ENCODE measurements at regions not wholly inside any gene's neighbourhood (a gene's known extent, or its start where the extent isn't known, plus 50 kb on each side); places are given as distances from the start of the nearest gene placed in this dataset.

DNA sequence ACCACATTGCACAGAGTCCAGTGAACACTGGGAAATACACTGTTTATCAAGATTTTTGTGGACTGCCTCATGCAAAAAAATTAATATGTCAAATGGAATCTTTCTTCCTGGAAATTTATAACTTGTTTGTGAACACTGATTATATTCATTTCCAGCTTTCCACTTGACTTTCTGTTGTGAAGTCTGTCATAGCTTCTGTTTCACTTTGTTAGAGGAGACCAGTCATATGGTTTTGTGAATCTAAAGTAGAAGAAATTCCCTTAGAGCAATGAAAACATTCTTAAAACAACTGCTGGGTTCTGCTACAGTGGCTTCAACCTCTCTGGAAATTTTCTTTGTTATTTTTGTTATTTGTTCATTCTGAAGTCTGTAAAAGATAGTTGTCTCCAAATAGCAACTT is 349.5 kb upstream of the NFE2L3 start:
- H2AFZ ChIP-seq (ENCODE audit: low read depth, low read length) = no peak overlapping the region
- no peaks in the 10 kb centered on the region for H3K27me3 ChIP-seq (ENCODE audit: low read depth, low read length)
- no peaks in the 10 kb centered on the region for H3K9me3 ChIP-seq (ENCODE audit: insufficient read depth, low read length)
- no peak overlapping the region for H3K4me2 ChIP-seq (ENCODE audit: low read length)
- H3K27ac ChIP-seq (ENCODE audit: low read length) = no peak overlapping the region
- no peaks in the 10 kb centered on the region for H4K20me1 ChIP-seq (ENCODE audit: insufficient read depth, low read length)
- H3K36me3 ChIP-seq (replicated peaks; ENCODE audit: low read depth, low read length) = no peaks in the 10 kb centered on the region
- no peaks in the 10 kb centered on the region for H3K79me2 ChIP-seq (ENCODE audit: low read length)
- peaks cover 7% of the 10 kb centered on the region; the same call in 1 of the 2 replicates for H3K4me1 ChIP-seq (ENCODE audit: low read length)
- no peak overlapping the region for H3K4me3 ChIP-seq (ENCODE audit: low read length)
- H3K9ac ChIP-seq (ENCODE audit: low read length) = no peak overlapping the region
- TF ChIP-seq, protein P1, sequence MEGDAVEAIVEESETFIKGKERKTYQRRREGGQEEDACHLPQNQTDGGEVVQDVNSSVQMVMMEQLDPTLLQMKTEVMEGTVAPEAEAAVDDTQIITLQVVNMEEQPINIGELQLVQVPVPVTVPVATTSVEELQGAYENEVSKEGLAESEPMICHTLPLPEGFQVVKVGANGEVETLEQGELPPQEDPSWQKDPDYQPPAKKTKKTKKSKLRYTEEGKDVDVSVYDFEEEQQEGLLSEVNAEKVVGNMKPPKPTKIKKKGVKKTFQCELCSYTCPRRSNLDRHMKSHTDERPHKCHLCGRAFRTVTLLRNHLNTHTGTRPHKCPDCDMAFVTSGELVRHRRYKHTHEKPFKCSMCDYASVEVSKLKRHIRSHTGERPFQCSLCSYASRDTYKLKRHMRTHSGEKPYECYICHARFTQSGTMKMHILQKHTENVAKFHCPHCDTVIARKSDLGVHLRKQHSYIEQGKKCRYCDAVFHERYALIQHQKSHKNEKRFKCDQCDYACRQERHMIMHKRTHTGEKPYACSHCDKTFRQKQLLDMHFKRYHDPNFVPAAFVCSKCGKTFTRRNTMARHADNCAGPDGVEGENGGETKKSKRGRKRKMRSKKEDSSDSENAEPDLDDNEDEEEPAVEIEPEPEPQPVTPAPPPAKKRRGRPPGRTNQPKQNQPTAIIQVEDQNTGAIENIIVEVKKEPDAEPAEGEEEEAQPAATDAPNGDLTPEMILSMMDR (IDR thresholded peaks at IDR 0.05; ENCODE audit: low read depth, low read length) = no peak
- TF ChIP-seq EZH2phosphoT487 (IDR thresholded peaks at IDR 0.05; ENCODE audit: low read depth) = no peak

DNA sequence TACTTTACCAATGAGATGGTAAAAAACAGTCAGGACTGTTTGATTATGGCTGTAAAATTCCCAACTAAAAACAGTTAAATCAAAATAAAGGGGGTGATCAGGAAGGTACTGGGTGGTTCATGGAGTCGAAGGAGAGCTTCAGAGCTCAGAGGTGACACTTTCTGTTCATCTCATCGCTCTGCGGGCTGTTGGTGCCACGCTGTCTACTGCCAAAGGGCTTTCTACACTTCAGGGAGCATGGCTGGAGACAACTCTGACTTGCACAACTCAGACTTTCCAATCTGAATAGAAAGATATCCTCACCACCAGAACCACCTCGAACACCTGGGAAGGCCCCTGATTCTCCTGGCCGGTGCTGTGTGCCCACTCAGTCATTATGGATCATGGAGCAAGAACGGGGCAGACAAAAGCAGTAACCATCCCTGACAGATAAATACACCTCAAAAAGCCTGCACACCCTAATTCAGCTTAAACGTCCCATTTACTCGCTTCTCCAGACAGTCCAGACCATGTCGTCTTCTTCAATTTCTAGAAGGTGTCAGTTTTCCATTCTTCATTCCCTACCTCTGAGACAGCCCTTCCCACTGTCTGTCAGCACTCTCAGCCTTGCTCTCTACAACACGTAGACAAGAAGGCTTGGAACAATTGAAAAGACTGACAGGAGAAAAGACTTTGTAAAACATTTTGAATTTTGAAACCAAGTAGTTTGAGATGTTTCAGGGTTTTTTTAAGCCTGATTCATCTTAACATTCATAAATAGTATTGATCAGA is 348.7 kb upstream of the NFE2L3 start:
- H3K4me1 ChIP-seq (ENCODE audit: low read length) = peaks cover 7% of the 10 kb centered on the region; the same call in 1 of the 2 replicates
- no peak overlapping the region for H3K4me3 ChIP-seq (ENCODE audit: low read length)
- no peak overlapping the region for H3K4me2 ChIP-seq (ENCODE audit: low read length)
- no peak overlapping the region for H2AFZ ChIP-seq (ENCODE audit: low read depth, low read length)
- no peaks in the 10 kb centered on the region for H3K9me3 ChIP-seq (ENCODE audit: insufficient read depth, low read length)
- no peaks in the 10 kb centered on the region for H4K20me1 ChIP-seq (ENCODE audit: insufficient read depth, low read length)
- no peak overlapping the region for H3K27ac ChIP-seq (ENCODE audit: low read length)
- no peaks in the 10 kb centered on the region for H3K27me3 ChIP-seq (ENCODE audit: low read depth, low read length)
- no peaks in the 10 kb centered on the region for H3K79me2 ChIP-seq (ENCODE audit: low read length)
- H3K9ac ChIP-seq (ENCODE audit: low read length) = no peak overlapping the region
- TF ChIP-seq, protein P1 (IDR thresholded peaks at IDR 0.05; ENCODE audit: low read depth, low read length) = no peak
- no peak for TF ChIP-seq EZH2phosphoT487 (IDR thresholded peaks at IDR 0.05; ENCODE audit: low read depth)
- no peaks in the 10 kb centered on the region for H3K36me3 ChIP-seq (replicated peaks; ENCODE audit: low read depth, low read length)

DNA sequence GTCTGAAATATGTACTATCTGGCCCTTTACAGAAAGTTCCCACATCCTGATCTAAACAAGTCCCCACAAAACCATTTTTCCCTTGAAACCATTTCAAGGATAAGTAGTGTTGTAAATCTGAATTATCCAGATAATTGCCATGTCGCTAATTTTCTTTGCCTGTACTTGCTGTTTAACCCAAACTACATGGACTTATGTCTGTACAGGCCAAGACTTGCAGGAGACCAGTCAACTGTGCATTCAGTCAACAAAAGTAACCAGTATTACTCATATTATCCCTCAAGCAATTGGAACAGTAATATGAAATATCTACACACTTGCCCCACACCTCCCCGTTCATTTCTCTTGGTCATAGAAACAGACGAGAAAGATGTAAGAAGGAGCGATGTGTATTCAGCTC is 347.8 kb upstream of the NFE2L3 start:
- Histone ChIP-seq H4K20me1 (ENCODE audit: insufficient read depth, low read length) (no peaks in the 10 kb centered on the region), H3K4me1 (ENCODE audit: low read length) (peaks cover 7% of the 10 kb centered on the region; the same call in 1 of the 2 replicates), H3K27ac (ENCODE audit: low read length) (no peak overlapping the region), H3K79me2 (ENCODE audit: low read length) (no peaks in the 10 kb centered on the region), H2AFZ (ENCODE audit: low read depth, low read length) (no peak overlapping the region), H3K9me3 (ENCODE audit: insufficient read depth, low read length) (no peaks in the 10 kb centered on the region), H3K27me3 (ENCODE audit: low read depth, low read length) (no peaks in the 10 kb centered on the region), H3K4me3 (ENCODE audit: low read length) (no peak overlapping the region), H3K36me3 (replicated peaks; ENCODE audit: low read depth, low read length) (no peaks in the 10 kb centered on the region), H3K4me2 (ENCODE audit: low read length) (no peak overlapping the region), H3K9ac (ENCODE audit: low read length) (no peak overlapping the region)
- TF ChIP-seq, protein P1 (IDR thresholded peaks at IDR 0.05; ENCODE audit: low read depth, low read length) = no peak
- TF ChIP-seq EZH2phosphoT487 (IDR thresholded peaks at IDR 0.05; ENCODE audit: low read depth) = no peak

DNA sequence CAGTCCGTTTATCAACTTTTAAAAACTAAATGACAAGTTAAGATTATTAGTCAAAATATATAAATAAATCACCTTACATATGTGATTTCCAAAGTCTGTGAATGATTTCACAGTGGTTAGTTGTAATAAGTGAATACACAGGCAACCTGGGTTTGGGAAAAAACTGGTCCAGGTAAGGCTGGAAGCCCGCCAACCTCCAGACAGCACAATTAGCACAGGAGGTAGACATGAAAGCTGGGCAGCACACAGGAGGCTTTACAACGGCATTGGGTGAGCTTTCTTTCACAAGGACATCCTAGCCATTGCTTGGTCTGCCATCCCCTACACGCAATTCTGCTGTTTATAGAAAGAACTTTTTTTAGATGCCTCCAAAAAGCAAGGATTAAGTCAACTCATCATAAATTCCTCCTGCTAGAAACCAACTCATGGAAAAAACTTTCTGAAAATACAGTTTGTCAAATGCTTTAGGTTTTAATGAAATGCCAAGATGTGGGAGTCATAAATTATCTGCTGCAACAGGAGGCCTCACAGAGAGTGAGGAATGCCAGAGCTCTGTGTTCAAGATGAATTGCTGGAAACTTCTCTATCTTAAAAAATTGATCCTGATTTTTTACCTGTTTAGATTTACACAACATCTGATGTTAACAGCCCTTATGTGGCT is 346.8 kb upstream of the NFE2L3 start:
- no peaks in the 10 kb centered on the region for H3K9me3 ChIP-seq (ENCODE audit: insufficient read depth, low read length)
- no peaks in the 10 kb centered on the region for H4K20me1 ChIP-seq (ENCODE audit: insufficient read depth, low read length)
- H3K27ac ChIP-seq (ENCODE audit: low read length) = no peak overlapping the region
- H3K27me3 ChIP-seq (ENCODE audit: low read depth, low read length) = no peaks in the 10 kb centered on the region
- H3K9ac ChIP-seq (ENCODE audit: low read length) = no peak overlapping the region
- H3K4me3 ChIP-seq (ENCODE audit: low read length) = no peak overlapping the region
- no peaks in the 10 kb centered on the region for H3K36me3 ChIP-seq (replicated peaks; ENCODE audit: low read depth, low read length)
- TF ChIP-seq, protein P1 (IDR thresholded peaks at IDR 0.05; ENCODE audit: low read depth, low read length) = no peak
- TF ChIP-seq EZH2phosphoT487 (IDR thresholded peaks at IDR 0.05; ENCODE audit: low read depth) = no peak
- H3K4me1 ChIP-seq (ENCODE audit: low read length) = peaks cover 7% of the 10 kb centered on the region; the same call in 1 of the 2 replicates
- H3K79me2 ChIP-seq (ENCODE audit: low read length) = no peaks in the 10 kb centered on the region
- H2AFZ ChIP-seq (ENCODE audit: low read depth, low read length) = no peak overlapping the region
- H3K4me2 ChIP-seq (ENCODE audit: low read length) = no peak overlapping the region

All from OCI-LY3 (cell line).